Neural progenitor cell (in vitro differentiated cells): ENCODE measurements at regions not wholly inside any gene's neighbourhood (a gene's known extent, or its start where the extent isn't known, plus 50 kb on each side); places are given as distances from the start of the nearest gene placed in this dataset.

Experiments used
- DNase-seq: peaks from one replicate; pipeline ENCODE4 v3.0.0-alpha.2; 2016; ENCODE audit warnings: low spot score
- H2AFZ ChIP-seq: fragments of 200-600 bp; sonication (generic); replicated peaks from 2 replicates; pipeline ENCODE4 v1.6.1; 2016; ENCODE audit warnings: antibody characterized with exemption
- H3F3A ChIP-seq: fragments of 200-600 bp; sonication (generic); 2 replicates; pipeline ENCODE4 v1.6.1; 2016; ENCODE audit warnings: antibody characterized with exemption, low read depth
- H3K27ac ChIP-seq: fragments of 200-600 bp; sonication (generic); 2 replicates; pipeline ENCODE4 v1.5.1; 2016; ENCODE audit warnings: mild to moderate bottlenecking
- H3K27me3 ChIP-seq: fragments of 200-600 bp; sonication (generic); 2 replicates; pipeline ENCODE4 v1.6.1; 2016; ENCODE audit warnings: mild to moderate bottlenecking, moderate library complexity
- H3K36me3 ChIP-seq: fragments of 200-600 bp; sonication (generic); 2 replicates; pipeline ENCODE4 v1.5.1; 2016
- H3K4me1 ChIP-seq: fragments of 200-600 bp; sonication (generic); 2 replicates; pipeline ENCODE4 v1.6.1; 2016; ENCODE audit warnings: mixed run types
- H3K4me2 ChIP-seq: fragments of 200-600 bp; sonication (generic); 2 replicates; pipeline ENCODE4 v1.6.1; 2016
- H3K4me3 ChIP-seq: fragments of 200-600 bp; sonication (generic); 2 replicates; pipeline ENCODE4 v1.5.1; 2016
- H3K79me2 ChIP-seq: fragments of 200-600 bp; sonication (generic); 2 replicates; pipeline ENCODE4 v1.6.1; 2016; ENCODE audit warnings: low read depth
- H3K9ac ChIP-seq: fragments of 200-600 bp; sonication (generic); 2 replicates; pipeline ENCODE4 v1.6.1; 2016
- H3K9me3 ChIP-seq: fragments of 200-600 bp; sonication (generic); 2 replicates; pipeline ENCODE4 v1.5.1; 2016; ENCODE audit warnings: low read depth
- H4K20me1 ChIP-seq: fragments of 200-600 bp; sonication (generic); 2 replicates; pipeline ENCODE4 v1.6.1; 2016; ENCODE audit warnings: low read depth
- H3K27ac Mint-ChIP-seq: 3 replicates; pipeline ENCODE4 v1.8.0; 2021; ENCODE audit warnings: mixed read lengths
- H3K27me3 Mint-ChIP-seq: 2 replicates; pipeline ENCODE4 v1.8.0; 2022; ENCODE audit warnings: low read depth, mild to moderate bottlenecking, inconsistent platforms, moderate library complexity, mixed read lengths; ENCODE audit not compliant: insufficient read depth
- H3K36me3 Mint-ChIP-seq: 3 replicates; pipeline ENCODE4 v1.8.0; 2021; ENCODE audit warnings: mixed read lengths
- H3K4me1 Mint-ChIP-seq: 3 replicates; pipeline ENCODE4 v1.8.0; 2021; ENCODE audit warnings: mixed read lengths
- H3K4me3 Mint-ChIP-seq: 3 replicates; pipeline ENCODE4 v1.8.0; 2021; ENCODE audit warnings: mild to moderate bottlenecking, moderate library complexity, mixed read lengths
- H3K9me3 Mint-ChIP-seq: 3 replicates; pipeline ENCODE4 v1.8.0; 2020; ENCODE audit warnings: mixed read lengths
- EZH2 ChIP-seq: fragments of 200-600 bp; sonication (generic); IDR thresholded peaks from 2 replicates; pipeline ENCODE4 v1.6.1; 2017; ENCODE audit warnings: antibody characterized with exemption, mild to moderate bottlenecking, moderate library complexity
- EZH2phosphoT487 ChIP-seq: fragments of 200-600 bp; sonication (generic); IDR thresholded peaks from 2 replicates; pipeline ENCODE4 v1.6.1; 2017; ENCODE audit warnings: antibody characterized with exemption
- TF ChIP-seq, protein P1 (sequence below): fragments of 200-600 bp; sonication (generic); IDR thresholded peaks from 2 replicates; pipeline ENCODE4 v1.5.1; 2017; ENCODE audit warnings: antibody characterized with exemption, mild to moderate bottlenecking

DNA sequence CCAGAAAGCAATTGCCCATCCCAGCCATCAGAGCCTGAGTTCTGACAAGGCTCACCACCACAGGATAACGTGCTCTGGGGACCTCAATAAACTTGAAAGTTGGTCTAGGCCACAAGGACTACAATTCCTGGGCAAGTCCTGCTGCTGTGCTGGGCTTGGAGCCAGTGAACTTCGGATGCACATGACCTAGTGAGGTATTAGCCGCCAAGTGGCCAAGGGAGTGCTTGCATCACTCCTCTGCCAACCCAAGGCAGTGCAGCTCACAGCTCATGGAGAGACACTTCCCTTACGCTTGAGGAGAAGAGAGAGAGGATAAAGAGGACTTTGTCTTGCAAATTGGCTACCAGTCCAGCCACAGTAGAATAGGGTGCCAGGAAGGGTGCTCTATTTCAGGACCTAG is 219.6 kb downstream of the MBD2 start:
- no peaks in the 10 kb centered on the region for H3K4me1 Mint-ChIP-seq
- DNase-seq = no peak

DNA sequence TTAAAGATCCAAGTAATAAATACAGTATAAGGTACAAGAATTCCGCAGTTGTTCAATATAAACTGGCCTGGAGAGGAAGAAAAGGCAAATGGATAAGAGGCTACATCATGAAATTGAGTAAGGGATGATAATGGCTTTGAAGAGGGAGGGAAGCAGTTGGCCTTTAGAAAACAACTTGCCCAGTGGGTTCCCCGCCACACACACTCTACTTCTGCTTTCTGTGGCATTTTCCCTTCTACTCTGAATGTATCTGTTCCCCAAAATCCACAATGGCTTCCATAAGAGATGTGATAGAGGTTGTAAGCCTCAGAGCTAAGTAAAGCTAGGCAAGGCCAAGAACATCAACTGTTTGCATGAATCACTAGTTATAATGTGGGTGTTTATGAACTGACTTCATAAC is 221.3 kb downstream of the MBD2 start:
- Histone ChIP-seq H4K20me1 (no peaks in the 10 kb centered on the region), H3K79me2 (no peaks in the 10 kb centered on the region), H3K9ac (no peak overlapping the region), H3K36me3 (no peaks in the 10 kb centered on the region), H2AFZ (no peak overlapping the region), H3K4me3 (no peak overlapping the region), H3K9me3 (no peaks in the 10 kb centered on the region), H3K4me1 (no peaks in the 10 kb centered on the region), H3K4me2 (no peak overlapping the region), H3F3A (no peaks in the 10 kb centered on the region), H3K27ac (no peak overlapping the region), H3K27me3 (no peaks in the 10 kb centered on the region)
- Mint-ChIP-seq H3K27ac (no peak overlapping the region), H3K9me3 (peaks cover 4% of the 10 kb centered on the region), H3K4me3 (no peak overlapping the region), H3K27me3 (peaks cover 2% of the 10 kb centered on the region), H3K4me1 (no peaks in the 10 kb centered on the region), H3K36me3 (no peaks in the 10 kb centered on the region)
- TF ChIP-seq EZH2phosphoT487 = no peak
- no peak for TF ChIP-seq EZH2
- TF ChIP-seq, protein P1, sequence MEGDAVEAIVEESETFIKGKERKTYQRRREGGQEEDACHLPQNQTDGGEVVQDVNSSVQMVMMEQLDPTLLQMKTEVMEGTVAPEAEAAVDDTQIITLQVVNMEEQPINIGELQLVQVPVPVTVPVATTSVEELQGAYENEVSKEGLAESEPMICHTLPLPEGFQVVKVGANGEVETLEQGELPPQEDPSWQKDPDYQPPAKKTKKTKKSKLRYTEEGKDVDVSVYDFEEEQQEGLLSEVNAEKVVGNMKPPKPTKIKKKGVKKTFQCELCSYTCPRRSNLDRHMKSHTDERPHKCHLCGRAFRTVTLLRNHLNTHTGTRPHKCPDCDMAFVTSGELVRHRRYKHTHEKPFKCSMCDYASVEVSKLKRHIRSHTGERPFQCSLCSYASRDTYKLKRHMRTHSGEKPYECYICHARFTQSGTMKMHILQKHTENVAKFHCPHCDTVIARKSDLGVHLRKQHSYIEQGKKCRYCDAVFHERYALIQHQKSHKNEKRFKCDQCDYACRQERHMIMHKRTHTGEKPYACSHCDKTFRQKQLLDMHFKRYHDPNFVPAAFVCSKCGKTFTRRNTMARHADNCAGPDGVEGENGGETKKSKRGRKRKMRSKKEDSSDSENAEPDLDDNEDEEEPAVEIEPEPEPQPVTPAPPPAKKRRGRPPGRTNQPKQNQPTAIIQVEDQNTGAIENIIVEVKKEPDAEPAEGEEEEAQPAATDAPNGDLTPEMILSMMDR = no peak
- DNase-seq = no peak

More for the DNA sequence above, 219.6 kb downstream of the MBD2 start:
- no peaks in the 10 kb centered on the region for H3F3A ChIP-seq
- peaks cover 4% of the 10 kb centered on the region for H3K27me3 Mint-ChIP-seq
- H3K4me3 Mint-ChIP-seq = no peak overlapping the region
- H3K79me2 ChIP-seq = no peaks in the 10 kb centered on the region
- no peaks in the 10 kb centered on the region for H3K27me3 ChIP-seq
- H3K36me3 ChIP-seq = no peaks in the 10 kb centered on the region
- no peaks in the 10 kb centered on the region for H3K9me3 ChIP-seq
- no peak for TF ChIP-seq EZH2
- TF ChIP-seq EZH2phosphoT487 = no peak
- TF ChIP-seq, protein P1 = no peak
- H2AFZ ChIP-seq = no peak overlapping the region
- no peak overlapping the region for H3K27ac Mint-ChIP-seq
- H3K4me1 ChIP-seq = no peaks in the 10 kb centered on the region
- H3K9ac ChIP-seq = no peak overlapping the region
- no peaks in the 10 kb centered on the region for H4K20me1 ChIP-seq
- no peak overlapping the region for H3K27ac ChIP-seq
- no peaks in the 10 kb centered on the region for H3K36me3 Mint-ChIP-seq
- no peak overlapping the region for H3K4me2 ChIP-seq
- H3K4me3 ChIP-seq = no peak overlapping the region
- peaks cover 4% of the 10 kb centered on the region for H3K9me3 Mint-ChIP-seq

DNA sequence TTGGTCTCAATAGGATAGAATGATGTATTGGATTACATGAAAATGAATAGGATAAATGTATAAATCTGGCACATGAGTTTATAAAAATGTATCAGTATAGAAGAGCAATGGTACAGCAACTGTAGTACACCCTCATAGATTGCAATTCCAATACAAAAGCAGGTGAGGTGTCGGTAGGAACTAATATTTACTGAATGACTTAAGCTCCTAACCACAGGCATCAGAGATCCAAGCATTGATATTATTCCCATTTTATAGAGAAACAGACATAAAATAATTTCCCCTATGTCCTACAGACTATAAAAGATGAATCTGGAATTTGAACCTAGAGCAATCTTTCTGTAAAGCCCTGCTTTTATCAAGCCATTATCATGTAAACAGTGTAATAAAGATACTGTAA is 227.4 kb downstream of the MBD2 start:
- no peak overlapping the region for H3K4me3 ChIP-seq
- H3K9ac ChIP-seq = no peak overlapping the region
- H3K36me3 ChIP-seq = no peaks in the 10 kb centered on the region
- peaks cover 3% of the 10 kb centered on the region for H3K27me3 Mint-ChIP-seq
- TF ChIP-seq EZH2 (no peak), EZH2phosphoT487 (no peak)
- TF ChIP-seq, protein P1 = no peak
- no peaks in the 10 kb centered on the region for H4K20me1 ChIP-seq
- H3F3A ChIP-seq = no peaks in the 10 kb centered on the region
- H3K36me3 Mint-ChIP-seq = no peaks in the 10 kb centered on the region
- H3K27ac ChIP-seq = no peak overlapping the region
- H3K4me3 Mint-ChIP-seq = no peak overlapping the region
- H3K4me1 ChIP-seq = no peaks in the 10 kb centered on the region
- no peak overlapping the region for H3K27ac Mint-ChIP-seq
- H3K9me3 Mint-ChIP-seq = no peaks in the 10 kb centered on the region
- no peak overlapping the region for H3K4me2 ChIP-seq
- H3K4me1 Mint-ChIP-seq = no peaks in the 10 kb centered on the region
- no peaks in the 10 kb centered on the region for H3K79me2 ChIP-seq
- no peak overlapping the region for H2AFZ ChIP-seq
- DNase-seq = no peak
- no peaks in the 10 kb centered on the region for H3K9me3 ChIP-seq
- no peaks in the 10 kb centered on the region for H3K27me3 ChIP-seq
